Heart left ventricle (tissue), 13 donors: ENCODE measurements at regions not wholly inside any gene's neighbourhood (a gene's known extent, or its start where the extent isn't known, plus 50 kb on each side); places are given as distances from the start of the nearest gene placed in this dataset.

ENCODE experiments used
- CTCF ChIP-seq, 12 donors: fragments of 200-600 bp; sonication (generic) in 4 of 12; IDR thresholded peaks; one replicate each; pipeline versions ENCODE4 v1.5.0 to v1.8.0; 2018 to 2022; ENCODE audit warnings: antibody characterized with exemption in 12 of 12, mild to moderate bottlenecking in 5 of 12
- POLR2A ChIP-seq, 2 donors: fragments of 450-650 bp; IDR thresholded peaks; one replicate each; pipeline ENCODE4 v1.6.1; 2017; ENCODE audit warnings: antibody characterized with exemption in 2 of 2, mild to moderate bottlenecking in 2 of 2, moderate library complexity in 2 of 2
- donor health status: ischemic (EF 13 %, LVEDD 7.1; RV severe dilation, severe dysfunction).
- donor health status: DM: no; HTN: yes; CAD: no.
- donor health status: DM: no; HTN: no; CAD: no.
- donor health status: ischemic (EF 25% LVEDD 6.9; RV normal size, moderate dysfunction).
- donor health status: ischemic (EF 25% LVEDD 5.7; RV mildly dilated, moderate dysfunction).
- donor health status: ischemic (EF 35%, LVEDD 5.7; RV mildly dilated, moderate dysfunction).
- donor health status: nonischemic (EF 11% LVEDD 7.7; RV severe dilation, severe dysfunction).
- donor health status: DM: yes; HTN: yes; CAD: no.
- donor health status: PGD.
- donor health status: ischemic (EF 29% LVEDD 5.4; RV normal size, mild dysfunction).
- donor health status: nonischemic (EF 23%, LVEDD 6.1; RV moderate dilation, normal function).

GRCh38 chr3:20935791-20936190 is 749.8 kb upstream of the SGO1 start:
- no peak for TF ChIP-seq CTCF (IDR thresholded peaks at IDR 0.05)
- TF ChIP-seq POLR2A (IDR thresholded peaks at IDR 0.05) = no peak
